PFSK-1 (cell line): ENCODE measurements at regions not wholly inside any gene's neighbourhood (a gene's known extent, or its start where the extent isn't known, plus 50 kb on each side); places are given as distances from the start of the nearest gene placed in this dataset.

Experiments used
- POLR2AphosphoS5 ChIP-seq: IDR thresholded peaks from 2 replicates; pipeline ENCODE4 v1.6.1; 2012; ENCODE audit warnings: low read depth, mild to moderate bottlenecking, control low read depth, low read length, moderate library complexity
- REST ChIP-seq, 2 experiments: IDR thresholded peaks; 2 replicates each; pipeline versions ENCODE4 v1.6.1 to v1.8.0; 2011 to 2012; ENCODE audit warnings: low read depth in 2 of 2, low read length in 2 of 2, control low read depth in 1 of 2, inconsistent platforms in 1 of 2, mild to moderate bottlenecking in 1 of 2, moderate library complexity in 1 of 2; ENCODE audit not compliant: insufficient read depth in 1 of 2

- TF ChIP-seq REST (IDR thresholded peaks at IDR 0.05; ENCODE audit: insufficient read depth in 1 of 2, low read depth in 2 of 2, low read length in 2 of 2) (no peak), POLR2AphosphoS5 (no peak)
These were observed 282.3 kb downstream of the EPHA4 start for GRCh38 chr2:221289846-221290245.
